K562 (cell line): ENCODE measurements at regions not wholly inside any gene's neighbourhood (a gene's known extent, or its start where the extent isn't known, plus 50 kb on each side); places are given as distances from the start of the nearest gene placed in this dataset.

Experiments used
- ATAC-seq: fragments of 200-7000 bp; cut with Tn5 transposase; 3 replicates; pipeline ENCODE4 v1.9.1; 2020; ENCODE audit warnings: moderate library complexity
- BruUV-seq: library from RNA; stranded (reverse); fragments of 400-500 nt; replicated peaks from 2 replicates; lab custom pipeline; 2021; lab: Mats Ljungman, UMichigan
- CTCF ChIA-PET: fragments of 300-600 bp; formaldehyde crosslinking; extraction: SDS; loops from one replicate; lab custom pipeline; 2021; ENCODE audit warnings: low intra/inter-chr PET ratio; lab: Yijun Ruan, JAX
- POLR2A ChIA-PET: fragments of 300-600, 350-650 bp; sonication (Branson Sonifier 250); formaldehyde crosslinking; extraction: SDS; loops from one replicate; lab custom pipeline; 2021; ENCODE audit warnings: antibody characterized with exemption, inconsistent platforms; lab: Yijun Ruan, JAX
- DNase-seq, 4 experiments: peaks; one replicate each; pipeline versions ENCODE4 v3.0.0 to v3.0.0-alpha.2; 2011 to 2018; ENCODE audit warnings: low spot score in 3 of 4, mixed read lengths in 3 of 4; ENCODE audit errors: extremely low read depth in 1 of 4
- FAIRE-seq: peaks from 2 replicates; lab custom pipeline; 2011; peaks lifted over from hg19 to GRCh38; lab: Jason Lieb, UNC
- H2AFZ ChIP-seq: 2 replicates; pipeline ENCODE4 v1.6.0; 2011; ENCODE audit warnings: low read depth, low read length, control low read depth, inconsistent platforms
- H3K27ac ChIP-seq: fragments of 200-600 bp; 3 replicates; pipeline ENCODE4 v1.8.0; 2011; ENCODE audit warnings: low read depth, mild to moderate bottlenecking, control low read depth, inconsistent platforms, low read length, moderate library complexity, mixed read lengths; ENCODE audit errors: extremely low read depth
- H3K27me3 ChIP-seq, 2 experiments: fragments of 300-600 bp in 1 of 2; 2 replicates in 1 of 2; 3 replicates in 1 of 2; pipeline versions ENCODE4 v1.6.0 to v1.8.0; 2011; ENCODE audit warnings: inconsistent platforms in 2 of 2, low read length in 2 of 2, mild to moderate bottlenecking in 1 of 2, mixed read lengths in 1 of 2, moderate library complexity in 1 of 2; ENCODE audit not compliant: control insufficient read depth in 2 of 2, insufficient read depth in 2 of 2
- H3K36me3 ChIP-seq: fragments of 300-600 bp; 3 replicates; pipeline ENCODE4 v1.8.0; 2011; ENCODE audit warnings: mild to moderate bottlenecking, low read length, inconsistent platforms; ENCODE audit not compliant: control insufficient read depth, insufficient read depth
- H3K4me1 ChIP-seq, 2 experiments: fragments of 200-600 bp in 1 of 2; replicated peaks in 1 of 2; 2 replicates in 1 of 2; 3 replicates in 1 of 2; pipeline versions ENCODE4 v1.5.1 to v1.8.0; 2011; ENCODE audit warnings: inconsistent platforms in 2 of 2, low read length in 2 of 2, mild to moderate bottlenecking in 1 of 2, mixed read lengths in 1 of 2, moderate library complexity in 1 of 2; ENCODE audit not compliant: control insufficient read depth in 2 of 2, insufficient read depth in 2 of 2
- H3K4me2 ChIP-seq: 2 replicates; pipeline ENCODE4 v1.6.1; 2011; ENCODE audit warnings: low read length, control low read depth, inconsistent platforms, mixed read lengths; ENCODE audit not compliant: insufficient read depth
- H3K4me3 ChIP-seq: fragments of 200-600 bp; sonication (generic), shearing (Covaris generic); 2 replicates; pipeline ENCODE4 v1.5.1; 2016; ENCODE audit warnings: control low read depth, inconsistent platforms
- H3K79me2 ChIP-seq: fragments of 200-600 bp; 3 replicates; pipeline ENCODE4 v1.8.0; 2011; ENCODE audit warnings: low read length, inconsistent platforms; ENCODE audit not compliant: control insufficient read depth, insufficient read depth
- H3K9ac ChIP-seq, 2 experiments: 2 replicates each; pipeline versions ENCODE4 v1.6.0 to v1.6.1; 2011; ENCODE audit warnings: low read depth in 2 of 2, low read length in 2 of 2, control low read depth in 1 of 2, inconsistent platforms in 1 of 2, mild to moderate bottlenecking in 1 of 2, mixed read lengths in 1 of 2; ENCODE audit not compliant: insufficient read depth in 1 of 2
- H3K9me1 ChIP-seq: one replicate; pipeline ENCODE4 v1.6.0; 2011; ENCODE audit warnings: inconsistent platforms, mild to moderate bottlenecking, low read length, moderate library complexity; ENCODE audit not compliant: control insufficient read depth, insufficient read depth
- H3K9me3 ChIP-seq: replicated peaks from 2 replicates; pipeline ENCODE4 v1.5.1; 2011; ENCODE audit warnings: low read depth, low read length, inconsistent platforms; ENCODE audit not compliant: control insufficient read depth, insufficient read depth
- H4K20me1 ChIP-seq: replicated peaks from 2 replicates; pipeline ENCODE4 v1.6.1; 2011; ENCODE audit warnings: low read length, inconsistent platforms, mixed read lengths; ENCODE audit not compliant: control insufficient read depth, insufficient read depth
- PHF21A ChIP-seq: fragments of 450-650 bp; IDR thresholded peaks from 2 replicates; pipeline ENCODE4 v1.6.1; 2017; ENCODE audit warnings: low read depth, borderline replicate concordance
- SAFB ChIP-seq: fragments of 200-400 bp; formaldehyde crosslinking; IDR thresholded peaks from 2 replicates; pipeline ENCODE4 v1.6.1; 2017; ENCODE audit warnings: low read depth, low read length, borderline replicate concordance
- ZNF79 ChIP-seq: fragments of 250-450 bp; sonication (Bioruptor Pico); IDR thresholded peaks from 2 replicates; pipeline ENCODE4 v1.4.0; 2020; ENCODE audit warnings: low read depth, mild to moderate bottlenecking, moderate library complexity
- WGBS: fragments of 100-300 bp; shearing (Covaris generic); methylation state at CpG from one replicate; pipeline ENCODE4 v1.1.6; 2016; ENCODE audit warnings: low coverage, mixed read lengths; ENCODE audit not compliant: insufficient coverage; ENCODE audit errors: missing lambda C conversion rate; 5-methylcytosine and 5-hydroxymethylcytosine counted together
- in situ Hi-C: fragments of 300-500 bp; cut with MboI; formaldehyde crosslinking; loops from 4 replicates; pipeline ENCODE4 v1.15.0; 2018; ENCODE audit warnings: inconsistent platforms, mixed read lengths
- intact Hi-C: fragments of 100-400 bp; cut with micrococcal nuclease; formaldehyde crosslinking; loops from 2 replicates; pipeline ENCODE4 v1.14.2; 2022
- TF ChIP-seq, protein P1 (sequence below): sonication (generic); formaldehyde crosslinking; IDR thresholded peaks from 2 replicates; pipeline ENCODE4 v1.8.1; 2023; ENCODE audit warnings: mild to moderate bottlenecking, missing genetic modification reagents
- TF ChIP-seq, protein P2 (sequence below): fragments of 150-350 bp; conservative IDR thresholded peaks from 2 replicates; pipeline ENCODE4 v1.6.1; 2014; ENCODE audit warnings: low read length
- TF ChIP-seq, protein P3 (sequence below): fragments of 450-650 bp; IDR thresholded peaks from 2 replicates; pipeline ENCODE4 v1.6.1; 2017; ENCODE audit warnings: antibody characterized with exemption

DNA sequence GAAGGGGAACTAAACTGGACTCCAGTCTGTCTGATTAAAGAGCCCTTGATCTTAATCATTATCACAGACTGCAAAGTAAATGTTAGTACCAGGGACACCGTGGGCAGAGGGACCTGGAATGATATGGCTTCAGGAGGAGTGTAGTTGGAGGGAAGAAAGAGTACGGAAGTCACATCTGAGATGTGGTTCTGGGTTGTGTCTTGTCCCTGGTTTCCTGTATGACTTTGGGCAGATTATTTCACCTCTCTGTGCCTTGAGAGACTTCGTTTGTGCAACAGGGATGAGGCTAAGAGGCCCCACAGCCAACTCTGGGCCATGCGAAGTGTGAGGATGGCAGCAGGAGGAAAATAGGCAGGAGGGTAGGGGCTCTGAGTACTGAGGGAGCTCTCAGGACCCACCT, 76.1 kb upstream of the SLC2A1 start:
- H3K27me3 ChIP-seq = no peaks in the 10 kb centered on the region
- peaks cover 2 to 6% of the 10 kb centered on the region in 2 experiments; a peak in 2 of 5 replicates for H3K4me1 ChIP-seq
- no peak overlapping the region for H3K4me2 ChIP-seq
- no peaks in the 10 kb centered on the region for H3K79me2 ChIP-seq
- no peak for FAIRE-seq
- WGBS = 28% methylated on average over 4 of the region's 4 CpGs
- H3K9me1 ChIP-seq = no peaks in the 10 kb centered on the region
- intact Hi-C loops = no loop called here
- ATAC-seq = no peak
- in situ Hi-C loops = no loop called here
- no peak overlapping the region for H3K4me3 ChIP-seq
- no peaks in the 10 kb centered on the region for H3K9me3 ChIP-seq
- H3K36me3 ChIP-seq = no peaks in the 10 kb centered on the region
- no peak overlapping the region for H3K9ac ChIP-seq
- DNase-seq = no peak
- BruUV-seq = no TSS peak
- no peak overlapping the region for H3K27ac ChIP-seq
- peak overlapping the region; percentile 53 for H2AFZ ChIP-seq
- ChIA-PET POLR2A (interaction anchor here (0.6 to 3.2 kb wide), 4 partner anchors 9 to 98 kb away, joined by 3 to 22 read pairs (median 5); no protein-coding TSS in a partner anchor), CTCF (no interaction called here)
- no peaks in the 10 kb centered on the region for H4K20me1 ChIP-seq
- no peak for TF ChIP-seq SAFB
- no peak for TF ChIP-seq ZNF79 (CRISPR knock-in tag)
- no peak for TF ChIP-seq PHF21A
- TF ChIP-seq, protein P1, sequence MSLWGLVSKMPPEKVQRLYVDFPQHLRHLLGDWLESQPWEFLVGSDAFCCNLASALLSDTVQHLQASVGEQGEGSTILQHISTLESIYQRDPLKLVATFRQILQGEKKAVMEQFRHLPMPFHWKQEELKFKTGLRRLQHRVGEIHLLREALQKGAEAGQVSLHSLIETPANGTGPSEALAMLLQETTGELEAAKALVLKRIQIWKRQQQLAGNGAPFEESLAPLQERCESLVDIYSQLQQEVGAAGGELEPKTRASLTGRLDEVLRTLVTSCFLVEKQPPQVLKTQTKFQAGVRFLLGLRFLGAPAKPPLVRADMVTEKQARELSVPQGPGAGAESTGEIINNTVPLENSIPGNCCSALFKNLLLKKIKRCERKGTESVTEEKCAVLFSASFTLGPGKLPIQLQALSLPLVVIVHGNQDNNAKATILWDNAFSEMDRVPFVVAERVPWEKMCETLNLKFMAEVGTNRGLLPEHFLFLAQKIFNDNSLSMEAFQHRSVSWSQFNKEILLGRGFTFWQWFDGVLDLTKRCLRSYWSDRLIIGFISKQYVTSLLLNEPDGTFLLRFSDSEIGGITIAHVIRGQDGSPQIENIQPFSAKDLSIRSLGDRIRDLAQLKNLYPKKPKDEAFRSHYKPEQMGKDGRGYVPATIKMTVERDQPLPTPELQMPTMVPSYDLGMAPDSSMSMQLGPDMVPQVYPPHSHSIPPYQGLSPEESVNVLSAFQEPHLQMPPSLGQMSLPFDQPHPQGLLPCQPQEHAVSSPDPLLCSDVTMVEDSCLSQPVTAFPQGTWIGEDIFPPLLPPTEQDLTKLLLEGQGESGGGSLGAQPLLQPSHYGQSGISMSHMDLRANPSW (CRISPR knock-in tag) = no peak
- TF ChIP-seq, protein P2, sequence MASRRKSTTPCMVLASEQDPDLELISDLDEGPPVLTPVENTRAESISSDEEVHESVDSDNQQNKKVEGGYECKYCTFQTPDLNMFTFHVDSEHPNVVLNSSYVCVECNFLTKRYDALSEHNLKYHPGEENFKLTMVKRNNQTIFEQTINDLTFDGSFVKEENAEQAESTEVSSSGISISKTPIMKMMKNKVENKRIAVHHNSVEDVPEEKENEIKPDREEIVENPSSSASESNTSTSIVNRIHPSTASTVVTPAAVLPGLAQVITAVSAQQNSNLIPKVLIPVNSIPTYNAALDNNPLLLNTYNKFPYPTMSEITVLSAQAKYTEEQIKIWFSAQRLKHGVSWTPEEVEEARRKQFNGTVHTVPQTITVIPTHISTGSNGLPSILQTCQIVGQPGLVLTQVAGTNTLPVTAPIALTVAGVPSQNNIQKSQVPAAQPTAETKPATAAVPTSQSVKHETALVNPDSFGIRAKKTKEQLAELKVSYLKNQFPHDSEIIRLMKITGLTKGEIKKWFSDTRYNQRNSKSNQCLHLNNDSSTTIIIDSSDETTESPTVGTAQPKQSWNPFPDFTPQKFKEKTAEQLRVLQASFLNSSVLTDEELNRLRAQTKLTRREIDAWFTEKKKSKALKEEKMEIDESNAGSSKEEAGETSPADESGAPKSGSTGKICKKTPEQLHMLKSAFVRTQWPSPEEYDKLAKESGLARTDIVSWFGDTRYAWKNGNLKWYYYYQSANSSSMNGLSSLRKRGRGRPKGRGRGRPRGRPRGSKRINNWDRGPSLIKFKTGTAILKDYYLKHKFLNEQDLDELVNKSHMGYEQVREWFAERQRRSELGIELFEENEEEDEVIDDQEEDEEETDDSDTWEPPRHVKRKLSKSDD = no peak
- TF ChIP-seq, protein P3, sequence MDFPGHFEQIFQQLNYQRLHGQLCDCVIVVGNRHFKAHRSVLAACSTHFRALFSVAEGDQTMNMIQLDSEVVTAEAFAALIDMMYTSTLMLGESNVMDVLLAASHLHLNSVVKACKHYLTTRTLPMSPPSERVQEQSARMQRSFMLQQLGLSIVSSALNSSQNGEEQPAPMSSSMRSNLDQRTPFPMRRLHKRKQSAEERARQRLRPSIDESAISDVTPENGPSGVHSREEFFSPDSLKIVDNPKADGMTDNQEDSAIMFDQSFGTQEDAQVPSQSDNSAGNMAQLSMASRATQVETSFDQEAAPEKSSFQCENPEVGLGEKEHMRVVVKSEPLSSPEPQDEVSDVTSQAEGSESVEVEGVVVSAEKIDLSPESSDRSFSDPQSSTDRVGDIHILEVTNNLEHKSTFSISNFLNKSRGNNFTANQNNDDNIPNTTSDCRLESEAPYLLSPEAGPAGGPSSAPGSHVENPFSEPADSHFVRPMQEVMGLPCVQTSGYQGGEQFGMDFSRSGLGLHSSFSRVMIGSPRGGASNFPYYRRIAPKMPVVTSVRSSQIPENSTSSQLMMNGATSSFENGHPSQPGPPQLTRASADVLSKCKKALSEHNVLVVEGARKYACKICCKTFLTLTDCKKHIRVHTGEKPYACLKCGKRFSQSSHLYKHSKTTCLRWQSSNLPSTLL = no peak
